NCI-H146 treated with DMSO at 0.1 percent for 48 hours (cell line): ENCODE measurements at regions not wholly inside any gene's neighbourhood (a gene's known extent, or its start where the extent isn't known, plus 50 kb on each side); places are given as distances from the start of the nearest gene placed in this dataset.
"Not testable (repeated sequence)": the region's sequence is repeated elsewhere in the genome, so short reads cannot be mapped to it uniquely, and the experiment has no call there.

Experiments used
- DNase-seq: peaks from one replicate; lab custom pipeline; 2025; ENCODE audit not compliant: unreplicated experiment; lab: John Stamatoyannopoulos, UW

DNA sequence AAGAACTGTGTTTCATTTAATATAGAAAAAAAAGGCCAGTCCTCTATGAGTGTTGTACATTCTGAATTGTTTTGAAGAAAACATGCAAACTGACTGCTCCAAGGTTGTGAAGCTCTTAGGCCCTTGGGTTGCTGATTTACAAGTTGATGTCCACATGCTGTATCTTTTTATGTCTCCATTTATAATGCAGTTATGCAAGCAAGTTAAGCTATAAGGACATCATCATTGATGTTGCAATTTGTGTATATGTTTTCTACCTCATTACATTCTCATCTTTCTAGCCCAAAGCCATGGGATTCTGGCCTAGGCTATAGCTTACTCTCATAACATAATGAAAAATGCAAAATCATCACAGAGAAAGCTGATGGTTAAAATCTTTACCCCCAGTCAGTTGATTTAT, 245.7 kb upstream of the AGTR1 start:
- DNase-seq = no peak

DNA sequence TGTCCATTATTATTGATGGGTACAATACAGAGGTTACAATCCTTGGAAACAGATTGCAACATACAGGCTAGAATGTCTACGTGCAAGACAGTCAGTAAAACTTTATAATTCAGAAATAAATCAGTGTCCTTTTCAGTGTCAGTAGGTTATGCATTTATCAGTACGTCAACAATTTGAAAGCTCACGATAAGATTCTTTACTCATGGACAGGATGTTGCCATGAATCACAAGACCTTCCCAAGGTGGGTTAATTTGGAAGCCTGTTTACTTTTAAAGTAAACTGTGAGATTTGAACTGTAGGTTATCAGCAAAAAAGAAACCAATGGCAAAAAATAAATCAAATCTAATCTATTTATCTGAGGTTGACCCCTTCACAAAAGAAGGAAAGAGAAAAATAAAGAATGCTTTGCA, 243.9 kb upstream of the AGTR1 start:
- no peak for DNase-seq

DNA sequence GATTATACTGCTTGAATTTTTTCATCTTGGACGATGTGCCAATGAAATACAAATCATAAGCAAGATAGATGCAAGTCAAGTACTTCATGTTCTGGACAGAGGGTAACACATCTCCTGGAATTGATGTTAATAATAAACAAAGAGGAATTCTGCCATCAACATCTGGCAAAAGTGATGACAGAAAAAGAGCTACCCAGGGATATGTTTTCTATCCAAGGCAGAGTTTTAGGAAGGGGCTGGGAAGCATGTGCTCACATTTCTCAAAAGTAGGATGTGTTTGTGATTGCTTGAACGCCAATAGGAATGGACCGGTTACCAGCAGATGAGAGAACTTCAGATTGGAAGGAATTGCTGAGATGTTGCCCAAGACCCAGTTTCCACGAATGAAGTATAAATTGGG, 242.6 kb upstream of the AGTR1 start:
- DNase-seq = no peak

DNA sequence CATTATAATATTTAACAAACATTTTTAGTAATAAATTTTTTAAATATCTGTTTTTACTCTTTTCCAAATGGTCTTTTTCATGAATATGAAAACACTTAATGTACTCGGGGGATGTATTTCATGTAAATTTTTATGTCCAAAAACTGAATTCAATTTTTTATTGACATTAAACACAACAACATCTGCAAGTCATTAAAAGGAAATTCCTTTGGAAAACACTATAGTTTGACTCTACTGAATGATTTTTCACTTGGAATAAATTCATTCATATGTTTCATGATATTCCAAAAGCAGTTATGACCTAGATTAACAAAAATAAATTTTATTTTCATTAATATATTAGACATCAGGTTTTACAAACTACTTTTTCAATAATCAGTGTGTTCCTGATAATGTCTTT, 239.8 kb upstream of the AGTR1 start:
- no peak for DNase-seq

DNA sequence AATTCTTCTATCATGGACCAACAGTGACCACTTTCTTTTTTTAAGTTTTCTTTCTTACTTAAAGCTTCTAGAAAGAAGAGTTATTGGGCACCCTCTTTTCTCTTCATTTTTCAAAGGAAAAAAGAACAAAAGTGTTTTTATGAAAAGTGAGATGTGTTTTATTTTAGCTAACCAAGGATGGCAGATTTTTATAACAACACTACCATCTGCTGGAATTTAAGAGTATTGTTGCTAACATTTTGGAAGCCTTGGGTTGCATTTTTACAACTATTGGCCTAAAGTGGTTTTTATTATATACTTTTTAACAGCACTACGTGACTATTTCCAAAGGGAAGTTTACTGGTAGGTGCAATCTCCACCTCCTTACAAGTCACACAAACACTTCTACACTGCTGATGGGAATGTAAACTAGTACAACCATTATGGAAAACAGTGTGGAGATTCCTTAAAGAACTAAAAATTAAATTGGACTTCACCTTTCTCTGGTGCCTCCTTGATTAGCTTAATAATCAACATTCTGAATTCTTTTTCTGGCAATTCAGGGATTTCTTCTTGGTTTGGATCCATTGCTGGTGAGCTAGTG, 237.7 kb upstream of the AGTR1 start:
- DNase-seq = no peak

DNA sequence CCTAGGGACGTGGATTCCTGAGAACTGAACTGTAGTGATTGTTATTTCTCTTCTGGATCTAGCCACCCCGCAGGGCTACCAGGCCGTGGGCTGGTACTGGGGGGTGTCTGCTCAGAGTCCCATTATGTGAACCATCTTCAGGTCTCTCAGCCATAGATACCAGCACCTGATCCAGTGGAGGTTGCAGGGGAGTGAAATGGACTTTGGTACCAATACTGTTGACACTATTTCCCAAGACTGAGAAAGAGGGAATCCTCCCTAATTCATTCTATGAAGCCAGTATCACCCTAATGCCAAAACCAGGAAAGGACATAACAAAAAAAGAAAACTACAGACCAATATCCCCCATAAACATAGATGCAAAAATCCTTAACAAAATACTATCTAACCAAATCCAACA, 237.0 kb upstream of the AGTR1 start:
- DNase-seq = no peak

DNA sequence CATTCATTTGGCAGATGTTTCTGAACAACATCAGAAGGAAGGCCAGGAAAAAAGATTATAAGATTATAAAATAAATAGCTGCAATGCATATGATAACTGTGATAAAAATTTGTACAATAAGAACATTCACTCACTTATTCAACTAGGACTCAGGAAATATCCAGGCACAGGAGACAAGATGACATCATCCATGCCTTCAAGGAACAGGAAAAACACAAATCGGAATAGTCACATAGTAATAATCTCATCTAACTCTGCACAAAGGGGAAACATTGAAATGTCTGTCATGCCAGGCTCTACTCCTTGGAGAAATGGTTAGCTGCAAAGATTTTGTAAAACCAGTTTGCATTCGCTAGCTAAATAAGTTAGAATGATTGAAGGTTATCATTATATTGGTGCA, 233.5 kb upstream of the AGTR1 start:
- DNase-seq = no peak

DNA sequence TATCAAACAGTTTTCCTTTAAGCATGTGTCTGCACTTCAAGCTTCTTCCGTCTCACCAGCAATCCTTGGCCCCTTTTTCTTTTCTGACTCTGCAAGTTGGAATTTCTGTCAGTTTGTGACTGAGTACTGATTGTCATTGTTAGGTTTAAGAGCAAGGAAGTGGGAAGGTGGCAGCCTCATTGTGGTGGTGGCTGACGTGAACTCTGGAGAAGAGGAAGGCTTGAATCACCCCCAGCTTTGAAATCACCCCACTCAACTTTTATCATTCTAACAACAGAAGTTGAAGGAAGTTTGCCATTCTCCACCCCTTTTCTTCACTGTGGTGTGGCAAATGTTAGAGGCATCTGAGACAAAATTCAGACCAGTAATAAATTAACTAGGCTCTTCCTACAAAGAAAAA, 231.6 kb upstream of the AGTR1 start:
- no peak for DNase-seq

DNA sequence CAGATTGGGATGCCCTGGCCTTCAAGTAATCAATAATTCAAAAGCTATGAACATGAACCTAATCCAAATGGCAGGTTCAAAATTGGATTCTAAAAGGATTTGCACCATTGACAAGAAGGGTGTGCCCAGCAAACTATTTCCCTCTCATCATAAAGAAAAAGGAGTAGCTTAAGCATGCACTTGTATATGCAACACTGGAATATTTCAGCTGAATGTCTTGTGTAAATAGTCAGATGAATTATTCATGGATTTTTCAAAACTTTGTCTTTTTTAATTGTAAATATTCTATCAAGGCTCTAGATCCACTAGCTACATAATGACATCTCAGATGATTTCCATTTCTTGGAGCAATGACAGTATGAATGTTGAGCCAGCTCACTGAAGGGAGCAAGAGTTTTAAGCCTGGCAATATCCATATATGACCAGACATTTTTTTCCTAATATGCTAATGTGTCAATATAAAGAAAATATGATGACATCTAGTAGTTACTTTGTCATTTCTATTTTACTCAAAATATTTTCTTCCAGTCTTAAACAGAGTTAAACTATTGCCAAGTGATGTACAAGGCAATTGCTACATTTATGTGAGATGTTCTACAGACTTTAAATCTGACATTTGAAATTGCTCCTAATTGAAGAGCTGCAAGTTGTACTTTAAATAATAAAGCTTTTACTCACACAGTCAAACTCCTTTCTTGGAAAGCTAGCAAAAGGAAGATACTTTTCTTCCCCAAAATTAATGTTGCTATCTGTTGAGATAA, 230.5 kb upstream of the AGTR1 start:
- DNase-seq = no peak

DNA sequence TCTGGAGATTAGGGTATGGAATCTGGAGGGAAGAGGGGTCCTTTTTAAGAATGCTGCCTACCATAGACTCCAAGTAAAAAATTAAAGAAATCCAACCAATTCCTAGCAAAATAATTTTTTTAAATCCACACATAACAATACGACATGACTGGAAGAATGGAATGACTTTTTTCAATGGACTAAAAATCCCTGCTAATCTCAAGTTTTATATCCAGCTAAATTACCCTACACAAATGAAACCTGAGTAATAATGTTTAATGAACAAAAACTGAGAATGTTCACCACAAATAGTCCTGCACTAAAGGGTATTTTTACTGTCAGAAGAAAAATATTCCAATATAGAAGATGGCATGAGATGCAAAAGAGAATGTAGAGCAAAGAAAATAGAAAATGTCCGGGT, 220.3 kb upstream of the AGTR1 start:
- DNase-seq = no peak

DNA sequence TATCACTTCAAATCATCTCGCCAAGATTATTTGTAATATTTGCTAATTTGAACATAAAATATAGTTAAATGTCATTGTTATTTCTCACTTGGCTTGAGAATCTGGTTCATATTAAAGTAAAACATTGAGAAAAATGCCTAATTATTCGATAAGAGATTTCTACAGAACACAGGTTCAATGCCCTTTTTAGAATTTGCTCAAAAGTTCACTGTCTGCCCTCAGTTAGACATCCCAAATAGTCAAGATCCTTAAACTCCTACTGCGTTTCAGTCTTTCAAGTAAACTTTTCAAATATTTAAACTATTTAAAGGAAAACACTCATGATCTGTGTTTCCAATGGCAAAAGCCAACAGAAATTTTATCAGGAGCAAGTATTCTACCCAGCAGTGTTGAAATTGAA, 204.1 kb upstream of the AGTR1 start:
- DNase-seq = no peak

DNA sequence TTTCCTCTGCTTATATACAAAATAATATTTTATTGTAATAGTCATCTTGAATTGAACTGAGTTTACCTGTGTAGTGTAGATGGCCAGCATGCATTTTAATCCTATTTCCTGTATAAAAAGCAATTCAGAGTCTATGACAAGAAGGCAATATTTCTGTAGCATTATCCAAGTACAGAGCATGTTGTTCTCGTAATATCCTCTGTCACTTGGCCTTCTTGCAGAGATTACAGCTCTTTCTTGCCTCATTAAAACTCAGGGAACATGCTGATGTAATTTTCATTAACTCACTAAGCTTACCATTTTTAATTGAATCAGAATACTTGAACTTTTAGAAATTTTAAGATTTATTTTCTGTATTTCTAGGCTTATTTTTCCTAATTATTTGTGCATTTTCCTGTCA, 203.3 kb upstream of the AGTR1 start:
- DNase-seq = no peak

DNA sequence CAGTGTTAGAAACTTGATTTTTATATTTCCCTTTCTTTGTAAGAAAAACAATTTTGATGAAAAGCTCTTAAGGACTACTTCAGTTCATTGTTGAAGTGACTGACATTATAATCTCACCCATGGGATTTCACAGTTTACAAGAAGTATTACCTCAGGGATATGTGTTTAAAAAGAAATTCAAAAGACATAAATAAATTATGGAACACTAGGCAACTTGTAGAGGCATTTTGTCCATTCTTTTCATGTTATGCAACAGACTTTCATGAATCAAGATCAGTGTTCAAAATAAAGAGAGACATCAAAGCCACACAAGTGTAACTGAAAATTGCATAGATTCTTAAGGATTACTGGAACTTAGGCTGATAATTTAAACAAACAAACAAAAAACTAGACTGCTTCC, 196.8 kb upstream of the AGTR1 start:
- DNase-seq = no peak

DNA sequence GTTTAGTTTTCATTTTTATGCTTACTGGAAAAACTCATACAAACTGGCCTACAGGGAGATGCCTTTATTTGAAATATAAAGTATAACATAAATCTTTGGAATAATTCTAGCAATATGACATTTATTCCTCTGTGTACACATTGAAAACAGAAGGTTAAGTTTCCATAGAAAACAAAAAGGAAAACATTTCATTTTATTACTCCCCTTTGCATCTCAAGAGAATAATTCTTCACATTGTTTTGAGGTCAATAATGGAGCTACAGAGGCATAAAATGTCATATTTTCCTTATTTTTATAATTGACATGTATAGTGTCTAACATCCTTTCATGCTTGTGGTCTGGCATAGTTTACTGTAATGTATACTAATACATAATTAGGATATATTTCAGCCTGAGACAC, 187.6 kb upstream of the AGTR1 start:
- no peak for DNase-seq

DNA sequence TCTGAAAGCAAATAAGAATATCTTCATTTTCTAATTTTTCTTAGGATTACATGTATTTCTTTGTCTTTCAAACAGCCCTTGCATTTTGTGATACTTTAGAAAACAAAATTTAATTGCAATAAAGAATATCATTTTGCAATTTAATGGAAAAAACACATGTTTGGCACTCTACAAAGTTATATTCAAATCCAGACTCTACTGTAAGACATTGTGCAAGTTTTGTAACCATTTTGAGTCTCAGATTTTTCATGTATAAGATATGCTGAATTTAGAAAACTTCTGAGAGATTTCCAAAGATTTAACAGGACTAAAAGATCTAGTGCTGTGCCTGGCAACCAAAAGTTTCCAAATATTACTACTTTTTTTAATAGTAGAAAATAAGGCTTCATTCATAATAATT, 187.1 kb upstream of the AGTR1 start:
- no peak for DNase-seq

DNA sequence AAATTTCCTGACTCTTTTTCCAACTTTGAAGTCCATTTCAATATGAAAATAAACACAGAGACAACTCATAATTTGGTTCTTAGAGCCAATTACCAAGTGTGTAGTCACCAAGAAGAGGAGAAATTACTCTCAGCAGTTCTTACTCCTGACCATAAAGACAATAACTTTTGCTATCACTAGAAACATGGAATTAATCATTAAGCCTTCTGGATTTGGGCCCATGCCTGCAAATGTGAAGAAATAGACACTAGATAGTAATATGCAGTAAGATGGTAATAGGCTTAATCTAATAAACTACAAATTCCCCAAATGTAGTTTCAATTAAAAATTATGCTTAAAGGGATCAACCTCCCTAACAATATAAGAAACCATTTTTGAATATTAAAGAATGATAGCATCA, 185.1 kb upstream of the AGTR1 start:
- DNase-seq = no peak

DNA sequence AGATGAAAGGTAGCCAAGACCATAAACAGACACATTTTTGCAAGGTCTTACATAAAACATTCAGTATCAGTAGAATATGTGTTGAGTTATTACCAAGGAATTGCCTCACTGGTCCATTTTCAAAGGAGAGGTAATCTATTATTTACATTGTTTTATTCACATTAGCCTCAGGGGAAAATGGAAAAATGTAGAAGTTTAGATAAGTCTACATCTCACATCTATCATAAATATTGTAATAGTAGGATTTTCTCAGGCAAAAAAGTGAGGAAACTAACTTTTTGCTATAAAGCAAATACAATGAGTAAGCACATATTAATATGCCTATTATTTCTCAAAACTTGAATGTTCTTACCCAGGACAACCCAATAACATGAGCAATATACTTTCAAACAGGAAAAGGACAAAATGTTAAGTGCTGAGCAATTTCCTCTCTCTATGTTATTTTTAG, 184.6 kb upstream of the AGTR1 start:
- no peak for DNase-seq

DNA sequence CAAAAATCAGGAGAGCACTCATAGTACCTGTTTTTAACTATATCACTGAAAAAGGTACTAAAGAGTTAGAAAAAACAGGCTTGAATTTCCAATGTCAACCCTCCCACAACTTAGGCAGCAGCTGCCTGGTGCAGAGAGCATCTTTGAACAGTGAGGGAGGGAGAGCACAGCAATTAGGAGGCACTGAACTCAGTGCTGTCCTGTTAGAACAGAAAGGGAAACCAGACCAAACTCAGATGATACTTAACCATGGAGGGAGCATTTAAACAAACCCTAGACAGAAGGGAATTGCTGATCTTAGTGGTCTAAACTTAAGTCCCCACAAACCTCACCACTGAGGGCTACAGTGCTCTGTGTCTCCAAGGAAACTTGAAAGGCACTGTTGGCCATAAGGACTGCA, 179.2 kb upstream of the AGTR1 start:
- no peak for DNase-seq

DNA sequence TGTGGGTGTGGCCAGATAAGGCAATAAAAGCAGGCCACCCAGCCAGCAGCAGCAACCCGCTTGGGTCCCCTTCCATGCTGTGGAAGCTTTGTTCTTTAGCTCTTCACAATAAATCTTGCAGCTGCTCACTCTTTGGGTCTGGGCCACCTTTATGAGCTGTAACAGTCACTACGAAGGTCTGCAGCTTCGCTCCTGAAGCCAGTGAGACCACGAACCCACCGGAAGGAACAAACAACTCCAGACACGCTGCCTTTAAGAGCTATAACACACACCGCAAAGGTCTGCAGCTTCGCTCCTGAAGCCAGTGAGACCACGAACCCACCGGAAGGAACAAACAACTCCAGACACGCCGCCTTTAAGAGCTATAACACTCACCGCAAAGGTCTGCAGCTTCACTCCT, 172.1 kb upstream of the AGTR1 start:
- DNase-seq = not testable (repeated sequence)

DNA sequence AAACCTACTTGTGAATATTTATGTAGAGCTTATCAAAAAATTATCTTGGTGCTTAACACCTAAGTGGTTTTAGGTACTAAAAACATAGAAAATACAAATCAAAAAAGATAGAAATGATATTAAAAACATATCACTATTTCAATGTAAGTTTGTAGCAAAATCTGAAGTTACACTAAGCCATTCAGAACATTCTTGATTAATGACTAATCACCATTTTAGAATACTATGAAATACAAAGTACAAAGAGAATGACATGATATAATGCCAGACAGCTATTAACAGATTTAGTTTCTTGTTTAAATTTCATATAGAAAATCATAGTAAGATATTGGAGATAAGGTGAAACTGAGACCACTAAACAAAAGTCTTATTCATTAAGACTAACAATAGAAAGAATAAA, 169.7 kb upstream of the AGTR1 start:
- no peak for DNase-seq

DNA sequence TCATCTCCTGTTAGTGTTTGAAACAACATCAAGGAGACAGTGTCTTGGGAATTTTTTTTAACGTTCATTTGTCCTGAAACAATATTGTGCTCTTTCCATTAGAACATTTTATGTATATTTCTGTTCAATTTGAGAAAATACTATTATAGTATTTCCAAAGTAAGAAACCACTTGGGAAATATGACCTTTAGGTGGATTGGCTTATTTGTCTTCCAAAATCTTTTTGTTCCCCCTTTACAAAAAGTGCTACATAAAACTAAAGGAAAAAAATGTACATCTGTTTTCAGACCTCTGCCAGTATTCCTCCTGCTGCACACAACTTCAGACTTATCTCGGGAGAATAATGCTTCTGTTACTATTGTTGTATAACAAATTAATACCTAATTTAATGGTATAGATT, 165.9 kb upstream of the AGTR1 start:
- DNase-seq = no peak

DNA sequence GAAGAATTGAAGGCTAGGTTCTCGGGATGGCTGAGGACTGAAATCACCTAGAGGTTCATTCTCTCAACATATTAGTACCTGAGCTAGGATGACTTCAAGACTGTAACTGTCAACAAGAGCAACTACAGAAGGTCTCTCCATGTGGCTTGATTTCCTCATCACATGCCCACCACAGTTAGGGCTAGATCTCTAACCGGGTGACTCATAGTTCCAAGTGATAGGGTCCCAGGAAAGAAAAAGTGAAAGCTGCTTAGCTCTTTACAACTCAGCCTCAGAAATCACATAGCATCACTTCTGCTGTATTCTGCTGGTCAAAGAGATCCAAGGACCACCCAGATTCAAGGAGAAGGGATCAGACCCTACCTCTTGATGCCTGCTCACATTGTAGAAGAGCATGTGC, 165.4 kb upstream of the AGTR1 start:
- DNase-seq = no peak

DNA sequence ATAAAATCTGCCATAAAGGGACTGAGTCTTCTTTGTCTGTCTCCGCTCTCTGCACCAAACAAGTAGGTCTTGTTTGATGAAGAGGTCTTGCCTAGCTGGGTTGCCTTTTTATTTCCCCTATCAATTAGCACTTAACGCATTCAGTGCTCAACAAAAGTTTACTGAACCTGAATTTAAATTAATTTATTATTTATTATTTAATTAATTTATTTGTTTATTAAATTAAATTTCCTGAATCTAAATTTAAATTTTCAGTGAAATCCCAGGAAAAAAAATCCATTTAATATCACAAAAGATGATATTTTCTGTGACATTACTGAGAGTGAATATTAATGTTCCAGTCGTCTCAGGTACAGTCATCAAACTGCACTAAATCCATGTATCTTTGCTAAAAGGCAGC, 164.9 kb upstream of the AGTR1 start:
- no peak for DNase-seq
